HL-60/S4 (cell line): ENCODE measurements at regions not wholly inside any gene's neighbourhood (a gene's known extent, or its start where the extent isn't known, plus 50 kb on each side); places are given as distances from the start of the nearest gene placed in this dataset.

ENCODE experiments used
- in situ Hi-C: fragments of 300-500 bp; cut with MboI; formaldehyde crosslinking; loops from 2 replicates; pipeline ENCODE4 v1.14.3; 2022; ENCODE audit warnings: low sequenced_read_pairs

- in situ Hi-C loops = no loop called here
Observed at GRCh38 chr7:142422621-142423020, 164.8 kb upstream of the PRSS58 start.

GRCh38 chr7:142420554-142421362 lies 162.9 kb upstream of the PRSS58 start:
- in situ Hi-C loops = no loop called here

- in situ Hi-C loops = no loop called here
Observed at GRCh38 chr7:142418326-142418725, 160.5 kb upstream of the PRSS58 start.

- in situ Hi-C loops = no loop called here
Observed at GRCh38 chr7:142414915-142415314, 157.1 kb upstream of the PRSS58 start.

- in situ Hi-C loops = no loop called here
Observed at GRCh38 chr7:142414135-142414534, 156.3 kb upstream of the PRSS58 start.

GRCh38 chr7:142413280-142414000 lies 155.6 kb upstream of the PRSS58 start:
- in situ Hi-C loops = no loop called here

GRCh38 chr7:142412551-142413193 lies 154.8 kb upstream of the PRSS58 start:
- in situ Hi-C loops = no loop called here

- in situ Hi-C loops = no loop called here
Observed at GRCh38 chr7:142409471-142409870, 151.6 kb upstream of the PRSS58 start.

- in situ Hi-C loops = no loop called here
Observed at GRCh38 chr7:142408794-142409193, 150.9 kb upstream of the PRSS58 start.

GRCh38 chr7:142407939-142408570 lies 150.2 kb upstream of the PRSS58 start:
- in situ Hi-C loops = no loop called here

GRCh38 chr7:142405122-142405765 lies 147.4 kb upstream of the PRSS58 start:
- in situ Hi-C loops = no loop called here

- in situ Hi-C loops = no loop called here
Observed at GRCh38 chr7:142401951-142402350, 144.1 kb upstream of the PRSS58 start.

GRCh38 chr7:142400042-142400533 lies 142.2 kb upstream of the PRSS58 start:
- in situ Hi-C loops = no loop called here

GRCh38 chr7:142391191-142391992 lies 133.5 kb upstream of the PRSS58 start:
- in situ Hi-C loops = no loop called here

- in situ Hi-C loops = no loop called here
Observed at GRCh38 chr7:142389544-142389943, 131.7 kb upstream of the PRSS58 start.

- in situ Hi-C loops = no loop called here
Observed at GRCh38 chr7:142385491-142386340, 127.9 kb upstream of the PRSS58 start.

- in situ Hi-C loops = no loop called here
Observed at GRCh38 chr7:142384493-142384922, 126.7 kb upstream of the PRSS58 start.

GRCh38 chr7:142383841-142384492 lies 126.1 kb upstream of the PRSS58 start:
- in situ Hi-C loops = no loop called here
